ENCODE measurements at regions not wholly inside any gene's neighbourhood (a gene's known extent, or its start where the extent isn't known, plus 50 kb on each side); places are given as distances from the start of the nearest gene placed in this dataset.

- Histone ChIP-seq H3K27ac (ENCODE audit: low read depth in 1 of 2, low read length in 1 of 2) (no peak overlapping the region), H3K27me3 (ENCODE audit: control insufficient read depth in 3 of 3, insufficient read depth in 3 of 3, low read length in 2 of 3) (no peaks in the 10 kb centered on the region), H3K9ac (ENCODE audit: insufficient read depth in 1 of 2, low read length in 2 of 2) (no peak overlapping the region), H3K9me3 (ENCODE audit: control insufficient read depth in 4 of 4, insufficient read depth in 3 of 4, low read length in 3 of 4) (no peaks in the 10 kb centered on the region), H3K4me3 (no peak overlapping the region), H3K36me3 (ENCODE audit: control insufficient read depth in 4 of 4, insufficient read depth in 4 of 4, low read length in 4 of 4) (no peaks in the 10 kb centered on the region), H3K4me1 (ENCODE audit: control insufficient read depth in 5 of 5, insufficient read depth in 5 of 5, low read length in 5 of 5) (peaks cover 0 to 13% (median 0%) of the 10 kb centered on the region in 5 donors)
- DNase-seq = peak in 2 of 3 donors; percentile 13 to 15
- no peak for TF ChIP-seq CTCF (IDR thresholded peaks at IDR 0.05; ENCODE audit: control extremely low read depth, extremely low read depth)
- WGBS, 2 donors = 85 to 86% methylated on average over 9 of the region's 9 CpGs
- no peak for ATAC-seq (ENCODE audit: insufficient read depth, low FRiP score)
These were observed 434.4 kb upstream of the TSHZ3 start for GRCh38 chr19:31783592-31783991.

GRCh38 chr19:31784671-31785101, 435.4 kb upstream of the TSHZ3 start:
- Histone ChIP-seq H3K9me3 (ENCODE audit: control insufficient read depth in 4 of 4, insufficient read depth in 3 of 4, low read length in 3 of 4) (no peaks in the 10 kb centered on the region), H3K4me3 (no peak overlapping the region), H3K9ac (ENCODE audit: insufficient read depth in 1 of 2, low read length in 2 of 2) (no peak overlapping the region), H3K4me1 (ENCODE audit: control insufficient read depth in 5 of 5, insufficient read depth in 5 of 5, low read length in 5 of 5) (peaks cover 0 to 13% (median 0%) of the 10 kb centered on the region in 5 donors), H3K36me3 (ENCODE audit: control insufficient read depth in 4 of 4, insufficient read depth in 4 of 4, low read length in 4 of 4) (no peaks in the 10 kb centered on the region), H3K27me3 (ENCODE audit: control insufficient read depth in 3 of 3, insufficient read depth in 3 of 3, low read length in 2 of 3) (no peaks in the 10 kb centered on the region), H3K27ac (ENCODE audit: low read depth in 1 of 2, low read length in 1 of 2) (no peak overlapping the region)
- ATAC-seq (ENCODE audit: insufficient read depth, low FRiP score) (no peak), DNase-seq (peak; percentile 40 to 70 (median 54))
- no peak for TF ChIP-seq CTCF (IDR thresholded peaks at IDR 0.05; ENCODE audit: control extremely low read depth, extremely low read depth)
- 52 to 59% methylated on average over 3 of the region's 3 CpGs for WGBS, 2 donors

- no peak overlapping the region for H3K27ac ChIP-seq (ENCODE audit: low read depth in 1 of 2, low read length in 1 of 2)
- ATAC-seq (ENCODE audit: insufficient read depth, low FRiP score) = no peak
- no peak for TF ChIP-seq CTCF (IDR thresholded peaks at IDR 0.05; ENCODE audit: control extremely low read depth, extremely low read depth)
- peaks cover 0 to 4% (median 3%) of the 10 kb centered on the region in 4 donors for H3K9me3 ChIP-seq (ENCODE audit: control insufficient read depth in 4 of 4, insufficient read depth in 3 of 4, low read length in 3 of 4)
- H3K27me3 ChIP-seq (ENCODE audit: control insufficient read depth in 3 of 3, insufficient read depth in 3 of 3, low read length in 2 of 3) = no peaks in the 10 kb centered on the region
- H3K36me3 ChIP-seq (ENCODE audit: control insufficient read depth in 4 of 4, insufficient read depth in 4 of 4, low read length in 4 of 4) = no peaks in the 10 kb centered on the region
- no peak overlapping the region for H3K9ac ChIP-seq (ENCODE audit: insufficient read depth in 1 of 2, low read length in 2 of 2)
- 87 to 89% methylated on average over 4 of the region's 4 CpGs for WGBS, 2 donors
- DNase-seq = no peak
- H3K4me3 ChIP-seq = no peak overlapping the region
- H3K4me1 ChIP-seq (ENCODE audit: control insufficient read depth in 5 of 5, insufficient read depth in 5 of 5, low read length in 5 of 5) = peaks cover 0 to 6% (median 4%) of the 10 kb centered on the region in 5 donors
These were observed 452.4 kb upstream of the TSHZ3 start for GRCh38 chr19:31801611-31802010.

- no peak overlapping the region for H3K27ac ChIP-seq (ENCODE audit: low read depth in 1 of 2, low read length in 1 of 2)
- peak; percentile 44 for ATAC-seq (ENCODE audit: insufficient read depth, low FRiP score)
These were observed 454.7 kb upstream of the TSHZ3 start for GRCh38 chr19:31803835-31804446.

More at GRCh38 chr19:31803835-31804446, 454.7 kb upstream of the TSHZ3 start:
- Histone ChIP-seq H3K9ac (ENCODE audit: insufficient read depth in 1 of 2, low read length in 2 of 2) (no peak overlapping the region), H3K4me3 (no peak overlapping the region), H3K27me3 (ENCODE audit: control insufficient read depth in 3 of 3, insufficient read depth in 3 of 3, low read length in 2 of 3) (no peaks in the 10 kb centered on the region), H3K36me3 (ENCODE audit: control insufficient read depth in 4 of 4, insufficient read depth in 4 of 4, low read length in 4 of 4) (no peaks in the 10 kb centered on the region), H3K4me1 (ENCODE audit: control insufficient read depth in 5 of 5, insufficient read depth in 5 of 5, low read length in 5 of 5) (peaks cover 0 to 6% (median 4%) of the 10 kb centered on the region in 5 donors), H3K9me3 (ENCODE audit: control insufficient read depth in 4 of 4, insufficient read depth in 3 of 4, low read length in 3 of 4) (peaks cover 0 to 1% (median 0%) of the 10 kb centered on the region in 4 donors)
- no peak for TF ChIP-seq CTCF (IDR thresholded peaks at IDR 0.05; ENCODE audit: control extremely low read depth, extremely low read depth)
- DNase-seq = peak in 2 of 3 donors; percentile 29 to 60
- WGBS, 2 donors = 71 to 84% methylated on average over 6 of the region's 6 CpGs

All from lung (tissue), 11 donors.